ENCODE measurements at regions not wholly inside any gene's neighbourhood (a gene's known extent, or its start where the extent isn't known, plus 50 kb on each side); places are given as distances from the start of the nearest gene placed in this dataset.

- DNase-seq (ENCODE audit: low read depth), result no peak
- no peak overlapping the region for H3K4me3 ChIP-seq (ENCODE audit: low read depth, low read length)
- no peak for TF ChIP-seq CTCF (IDR thresholded peaks at IDR 0.05; ENCODE audit: low read depth, low read length, missing control alignments)
- in situ Hi-C loops (cut with HindIII; ENCODE audit: low sequenced_read_pairs), result no loop called here
Measured at GRCh38 chr2:134144651-134145050, 109.2 kb upstream of the MGAT5 start.

- no peak for TF ChIP-seq CTCF (IDR thresholded peaks at IDR 0.05; ENCODE audit: low read depth, low read length, missing control alignments)
- H3K4me3 ChIP-seq (ENCODE audit: low read depth, low read length), result no peak overlapping the region
- DNase-seq (ENCODE audit: low read depth), result no peak
- in situ Hi-C loops (cut with HindIII; ENCODE audit: low sequenced_read_pairs), result no loop called here
Measured at GRCh38 chr2:134145519-134145918, 108.4 kb upstream of the MGAT5 start.

GRCh38 chr2:134146161-134146560 is 107.7 kb upstream of the MGAT5 start:
- no peak for TF ChIP-seq CTCF (IDR thresholded peaks at IDR 0.05; ENCODE audit: low read depth, low read length, missing control alignments)
- DNase-seq (ENCODE audit: low read depth), result no peak
- in situ Hi-C loops (cut with HindIII; ENCODE audit: low sequenced_read_pairs), result no loop called here
- no peak overlapping the region for H3K4me3 ChIP-seq (ENCODE audit: low read depth, low read length)

- in situ Hi-C loops (cut with HindIII; ENCODE audit: low sequenced_read_pairs), result no loop called here
- no peak overlapping the region for H3K4me3 ChIP-seq (ENCODE audit: low read depth, low read length)
- no peak for DNase-seq (ENCODE audit: low read depth)
- TF ChIP-seq CTCF (IDR thresholded peaks at IDR 0.05; ENCODE audit: low read depth, low read length, missing control alignments), result no peak
Measured at GRCh38 chr2:134146620-134147019, 107.3 kb upstream of the MGAT5 start.

- in situ Hi-C loops (cut with HindIII; ENCODE audit: low sequenced_read_pairs), result no loop called here
- no peak for DNase-seq (ENCODE audit: low read depth)
- no peak for TF ChIP-seq CTCF (IDR thresholded peaks at IDR 0.05; ENCODE audit: low read depth, low read length, missing control alignments)
- no peak overlapping the region for H3K4me3 ChIP-seq (ENCODE audit: low read depth, low read length)
Measured at GRCh38 chr2:134148172-134148571, 105.7 kb upstream of the MGAT5 start.

GRCh38 chr2:134148843-134149472 is 104.9 kb upstream of the MGAT5 start:
- TF ChIP-seq CTCF (IDR thresholded peaks at IDR 0.05; ENCODE audit: low read depth, low read length, missing control alignments), result no peak
- H3K4me3 ChIP-seq (ENCODE audit: low read depth, low read length), result no peak overlapping the region
- DNase-seq (ENCODE audit: low read depth), result no peak
- in situ Hi-C loops (cut with HindIII; ENCODE audit: low sequenced_read_pairs), result no loop called here

All from astrocyte of the cerebellum (primary cell).